ENCODE measurements at regions not wholly inside any gene's neighbourhood (a gene's known extent, or its start where the extent isn't known, plus 50 kb on each side); places are given as distances from the start of the nearest gene placed in this dataset.

DNA sequence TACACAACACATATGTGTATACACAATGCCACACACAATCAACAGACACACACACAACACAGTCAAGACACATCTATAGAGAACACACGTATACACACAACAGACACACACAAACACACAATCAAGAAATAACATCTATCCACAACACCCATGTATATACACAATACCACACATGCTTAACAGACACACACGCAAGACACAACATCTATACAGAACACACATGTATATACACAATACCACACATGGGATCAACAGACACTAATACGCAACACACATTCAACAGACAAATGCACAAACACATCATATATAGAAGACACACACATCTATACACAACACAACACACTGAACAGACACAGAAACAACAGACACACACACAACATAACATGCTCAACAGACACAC, 234.8 kb downstream of the SHOX start:
- Histone ChIP-seq H3K36me3 (no peaks in the 10 kb centered on the region), H3K27ac (no peak overlapping the region), H3K27me3 (no peaks in the 10 kb centered on the region), H3K9me3 (no peaks in the 10 kb centered on the region), H3K4me3 (no peak overlapping the region), H3K4me1 (no peaks in the 10 kb centered on the region)
- intact Hi-C loops (cut with DNase I): no loop called here
- DNase-seq (no peak), ATAC-seq (no peak)
- no peak for TF ChIP-seq POLR2A (IDR thresholded peaks at IDR 0.05)
- TF ChIP-seq, protein P1, sequence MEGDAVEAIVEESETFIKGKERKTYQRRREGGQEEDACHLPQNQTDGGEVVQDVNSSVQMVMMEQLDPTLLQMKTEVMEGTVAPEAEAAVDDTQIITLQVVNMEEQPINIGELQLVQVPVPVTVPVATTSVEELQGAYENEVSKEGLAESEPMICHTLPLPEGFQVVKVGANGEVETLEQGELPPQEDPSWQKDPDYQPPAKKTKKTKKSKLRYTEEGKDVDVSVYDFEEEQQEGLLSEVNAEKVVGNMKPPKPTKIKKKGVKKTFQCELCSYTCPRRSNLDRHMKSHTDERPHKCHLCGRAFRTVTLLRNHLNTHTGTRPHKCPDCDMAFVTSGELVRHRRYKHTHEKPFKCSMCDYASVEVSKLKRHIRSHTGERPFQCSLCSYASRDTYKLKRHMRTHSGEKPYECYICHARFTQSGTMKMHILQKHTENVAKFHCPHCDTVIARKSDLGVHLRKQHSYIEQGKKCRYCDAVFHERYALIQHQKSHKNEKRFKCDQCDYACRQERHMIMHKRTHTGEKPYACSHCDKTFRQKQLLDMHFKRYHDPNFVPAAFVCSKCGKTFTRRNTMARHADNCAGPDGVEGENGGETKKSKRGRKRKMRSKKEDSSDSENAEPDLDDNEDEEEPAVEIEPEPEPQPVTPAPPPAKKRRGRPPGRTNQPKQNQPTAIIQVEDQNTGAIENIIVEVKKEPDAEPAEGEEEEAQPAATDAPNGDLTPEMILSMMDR (IDR thresholded peaks at IDR 0.05): no peak
- 89% methylated on average over 3 of the region's 3 CpGs for WGBS (ENCODE audit: insufficient coverage, low coverage, low lambda C conversion rate, missing lambda C conversion rate)

DNA sequence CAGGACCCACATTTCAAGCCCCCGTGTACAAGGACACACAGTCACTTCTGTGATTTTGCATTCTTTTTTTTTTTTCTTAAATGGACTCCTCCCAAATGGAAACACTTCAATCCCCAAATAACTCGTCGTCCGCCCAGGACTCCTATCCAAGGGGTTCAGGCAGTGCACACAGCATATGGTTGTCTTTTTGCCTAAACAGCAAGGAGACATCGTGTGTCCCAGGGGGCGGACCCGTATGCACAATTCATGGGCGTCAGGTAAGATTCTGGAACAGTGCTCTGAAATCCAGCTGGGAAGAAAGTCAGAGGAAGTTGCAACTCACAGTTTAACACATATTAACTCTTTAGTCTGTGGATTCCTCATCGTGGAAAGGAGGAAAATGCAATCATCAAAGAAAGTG, 231.3 kb downstream of the SHOX start:
- H3K4me3 ChIP-seq: no peak overlapping the region
- H3K9me3 ChIP-seq: no peaks in the 10 kb centered on the region
- H3K27ac ChIP-seq: no peak overlapping the region
- no peaks in the 10 kb centered on the region for H3K36me3 ChIP-seq
- intact Hi-C loops (cut with DNase I): no loop called here
- no peak for ATAC-seq
- WGBS (ENCODE audit: insufficient coverage, low coverage, low lambda C conversion rate, missing lambda C conversion rate): 42% methylated on average over 9 of the region's 9 CpGs
- no peaks in the 10 kb centered on the region for H3K27me3 ChIP-seq
- TF ChIP-seq, protein P1 (IDR thresholded peaks at IDR 0.05): no peak
- TF ChIP-seq POLR2A (IDR thresholded peaks at IDR 0.05): no peak
- H3K4me1 ChIP-seq: no peaks in the 10 kb centered on the region
- DNase-seq: no peak

DNA sequence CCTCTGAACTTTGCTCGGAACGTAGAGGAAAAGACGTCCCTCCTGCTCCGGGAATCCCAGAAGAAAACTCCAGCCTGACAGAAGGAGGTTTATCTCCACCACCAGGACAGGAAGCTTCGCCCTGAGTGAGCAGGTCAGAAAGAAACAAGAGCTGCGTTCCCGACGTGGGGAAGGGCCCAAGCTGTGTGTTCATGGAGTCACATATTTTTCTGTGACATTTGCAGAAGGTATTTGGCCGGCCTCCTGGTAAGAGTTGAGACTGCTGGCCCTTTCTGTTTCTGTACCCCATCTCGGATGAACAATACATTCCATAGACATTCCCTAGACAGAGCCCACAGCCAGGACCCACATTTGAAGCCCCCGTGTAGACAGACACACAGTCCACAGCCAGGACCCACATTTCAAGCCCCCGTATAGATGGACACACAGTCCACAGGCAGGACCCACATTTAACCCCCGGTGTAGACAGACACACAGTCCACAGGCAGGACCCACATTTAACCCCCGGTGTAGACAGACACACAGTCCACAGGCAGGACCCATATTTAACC, 230.8 kb downstream of the SHOX start:
- TF ChIP-seq POLR2A (IDR thresholded peaks at IDR 0.05): no peak
- TF ChIP-seq, protein P1 (IDR thresholded peaks at IDR 0.05): no peak
- WGBS (ENCODE audit: insufficient coverage, low coverage, low lambda C conversion rate, missing lambda C conversion rate): 39% methylated on average over 5 of the region's 14 CpGs
- Histone ChIP-seq H3K4me1 (no peaks in the 10 kb centered on the region), H3K9me3 (no peaks in the 10 kb centered on the region), H3K27me3 (no peaks in the 10 kb centered on the region), H3K36me3 (no peaks in the 10 kb centered on the region), H3K27ac (no peak overlapping the region), H3K4me3 (no peak overlapping the region)
- ATAC-seq (no peak), DNase-seq (no peak)
- intact Hi-C loops (cut with DNase I): no loop called here

DNA sequence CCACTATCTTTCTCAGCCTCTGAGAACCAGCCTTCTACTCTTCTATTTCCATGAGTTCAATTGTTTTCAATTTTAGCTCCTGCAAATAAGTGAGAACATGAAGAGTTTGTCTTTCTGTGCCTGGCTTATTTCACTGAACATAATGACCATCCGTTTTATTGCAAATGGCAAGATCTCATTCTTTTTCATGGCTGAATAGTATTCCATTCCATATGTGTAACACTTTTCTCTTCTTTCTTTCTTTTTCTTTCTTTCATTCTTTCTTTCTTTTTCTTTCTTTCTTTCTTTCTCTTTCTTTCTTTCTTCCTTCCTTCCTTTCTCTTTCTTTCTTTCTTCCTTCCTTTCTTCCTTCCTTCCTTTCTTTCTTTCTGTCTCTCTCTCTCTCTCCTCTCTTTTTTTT, 228.7 kb downstream of the SHOX start:
- TF ChIP-seq, protein P1 (IDR thresholded peaks at IDR 0.05): no peak
- TF ChIP-seq POLR2A (IDR thresholded peaks at IDR 0.05): no peak
- intact Hi-C loops (cut with DNase I): no loop called here
- Histone ChIP-seq H3K27ac (no peak overlapping the region), H3K9me3 (no peaks in the 10 kb centered on the region), H3K27me3 (no peaks in the 10 kb centered on the region), H3K36me3 (no peaks in the 10 kb centered on the region), H3K4me3 (no peak overlapping the region), H3K4me1 (no peaks in the 10 kb centered on the region)
- DNase-seq: no peak
- WGBS (ENCODE audit: insufficient coverage, low coverage, low lambda C conversion rate, missing lambda C conversion rate): 56% methylated on average over 1 of the region's 1 CpG
- ATAC-seq: no peak

DNA sequence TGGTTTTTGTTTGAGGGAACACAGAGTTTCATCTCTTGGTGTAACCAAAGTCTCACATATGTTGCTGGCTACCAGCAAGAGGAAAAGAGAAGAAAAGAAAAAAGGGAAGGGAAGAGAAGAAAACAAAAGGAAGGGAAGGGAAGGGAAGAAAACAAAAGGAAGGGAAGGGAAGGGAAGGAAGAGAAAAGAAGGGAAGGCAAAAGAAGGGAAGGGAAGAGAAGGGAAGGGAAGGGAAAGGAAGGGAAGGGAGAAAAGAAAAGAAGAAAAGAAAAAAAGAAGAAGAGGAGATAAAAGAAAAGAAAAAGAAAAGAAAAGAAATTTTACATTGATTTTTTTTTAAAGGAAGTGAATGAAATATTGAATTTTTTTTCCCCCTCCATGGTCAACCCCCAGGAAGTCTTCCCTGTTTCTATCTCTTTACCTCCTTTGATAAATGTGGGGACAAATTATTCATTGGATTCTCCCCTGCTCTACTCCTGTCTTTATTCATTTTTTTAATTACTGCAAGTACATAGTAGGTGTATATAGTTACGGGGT, 228.0 kb downstream of the SHOX start:
- WGBS (ENCODE audit: insufficient coverage, low coverage, low lambda C conversion rate, missing lambda C conversion rate): 91% methylated on average over 1 of the region's 1 CpG
- H3K4me3 ChIP-seq: no peak overlapping the region
- TF ChIP-seq, protein P1 (IDR thresholded peaks at IDR 0.05): no peak
- TF ChIP-seq POLR2A (IDR thresholded peaks at IDR 0.05): no peak
- ATAC-seq (no peak), DNase-seq (no peak)
- no peaks in the 10 kb centered on the region for H3K27me3 ChIP-seq
- no peaks in the 10 kb centered on the region for H3K9me3 ChIP-seq
- no peaks in the 10 kb centered on the region for H3K36me3 ChIP-seq
- H3K4me1 ChIP-seq: no peaks in the 10 kb centered on the region
- intact Hi-C loops (cut with DNase I): no loop called here
- no peak overlapping the region for H3K27ac ChIP-seq
